ENCODE measurements at regions not wholly inside any gene's neighbourhood (a gene's known extent, or its start where the extent isn't known, plus 50 kb on each side); places are given as distances from the start of the nearest gene placed in this dataset.

- DNase-seq (ENCODE audit: low spot score) (no peak), FAIRE-seq (no peak), ATAC-seq (no peak)
- Histone ChIP-seq H3K9ac (ENCODE audit: insufficient read depth, low read depth, low read length) (no peak overlapping the region), H3K79me2 (ENCODE audit: insufficient read depth, low read length) (no peaks in the 10 kb centered on the region), H3K4me3 (replicated peaks in 1 of 3; ENCODE audit: insufficient read depth in 1 of 3, low read depth in 2 of 3, low read length in 3 of 3) (no peak overlapping the region), H3K27me3 (ENCODE audit: control insufficient read depth in 1 of 2, insufficient read depth in 2 of 2, low read length in 2 of 2) (no peaks in the 10 kb centered on the region), H2AFZ (ENCODE audit: low read length) (no peak overlapping the region), H3K4me1 (ENCODE audit: insufficient read depth, low read length) (peaks cover 53% of the 10 kb centered on the region), H3K36me3 (replicated peaks in 1 of 2; ENCODE audit: control insufficient read depth in 1 of 2, insufficient read depth in 2 of 2, low read length in 2 of 2) (no peaks in the 10 kb centered on the region), H3K27ac (ENCODE audit: extremely low read length, insufficient read depth, low read length) (no peak overlapping the region), H3K4me2 (ENCODE audit: low read depth, low read length) (no peak overlapping the region), H4K20me1 (ENCODE audit: insufficient read depth, low read length) (no peaks in the 10 kb centered on the region), H3K9me3 (ENCODE audit: low read length) (no peaks in the 10 kb centered on the region)
- CTCF ChIA-PET (ENCODE audit: low intra/inter-chr PET ratio, low total read pairs) = no interaction called here
- TF ChIP-seq SALL1 (CRISPR knock-in tag; IDR thresholded peaks at IDR 0.05) = no peak
- TF ChIP-seq THRA (CRISPR knock-in tag; IDR thresholded peaks at IDR 0.05; ENCODE audit: borderline replicate concordance) = no peak
- TF ChIP-seq ZBTB7A (CRISPR knock-in tag; IDR thresholded peaks at IDR 0.05) = no peak
- TF ChIP-seq CREB1 (IDR thresholded peaks at IDR 0.05) = no peak
- no peak for TF ChIP-seq CREB1 (CRISPR knock-in tag; IDR thresholded peaks at IDR 0.05)
- TF ChIP-seq REPIN1 (CRISPR knock-in tag; IDR thresholded peaks at IDR 0.05; ENCODE audit: borderline replicate concordance, low read depth) = no peak
- in situ Hi-C loops (cut with HindIII; ENCODE audit: extremely low pct_ligation_motif_present, low pct_unique_long_range_greater_than_20kb) (no loop called here), intact Hi-C loops (cut with micrococcal nuclease; ENCODE audit: unreplicated experiment) (no loop called here)
- POLR2A ChIA-PET = no interaction called here
- no TSS peak for BruUV-seq (replicated peaks)
- 75% methylated on average over 1 of the region's 1 CpG for WGBS (ENCODE audit: low lambda C conversion rate)
Measured at GRCh38 chr6:40901322-40902055, 137.5 kb downstream of the UNC5CL start.

GRCh38 chr6:40900791-40901190 is 138.2 kb downstream of the UNC5CL start:
- no peak overlapping the region for H3K9ac ChIP-seq (ENCODE audit: insufficient read depth, low read depth, low read length)
- intact Hi-C loops (cut with micrococcal nuclease; ENCODE audit: unreplicated experiment) = no loop called here
- TF ChIP-seq TCF12 (IDR thresholded peaks at IDR 0.05) = no peak
- no peak for TF ChIP-seq TCF12 (CRISPR knock-in tag; IDR thresholded peaks at IDR 0.05)
- 0 out of 2 replicates have a peak, but pooled peaks have one; percentile 20 for TF ChIP-seq ZNF646 (CRISPR knock-in tag; IDR thresholded peaks at IDR 0.05)
- ATAC-seq = no peak
- H3K27ac ChIP-seq (ENCODE audit: extremely low read length, insufficient read depth, low read length) = no peak overlapping the region
- H4K20me1 ChIP-seq (ENCODE audit: insufficient read depth, low read length) = no peaks in the 10 kb centered on the region
- H3K79me2 ChIP-seq (ENCODE audit: insufficient read depth, low read length) = no peaks in the 10 kb centered on the region
- no peak overlapping the region for H3K4me3 ChIP-seq (replicated peaks in 1 of 3; ENCODE audit: insufficient read depth in 1 of 3, low read depth in 2 of 3, low read length in 3 of 3)
- in situ Hi-C loops (cut with HindIII; ENCODE audit: extremely low pct_ligation_motif_present, low pct_unique_long_range_greater_than_20kb) = no loop called here
- no peak for DNase-seq (ENCODE audit: low spot score)
- H3K27me3 ChIP-seq (ENCODE audit: control insufficient read depth in 1 of 2, insufficient read depth in 2 of 2, low read length in 2 of 2) = no peaks in the 10 kb centered on the region
- H3K4me2 ChIP-seq (ENCODE audit: low read depth, low read length) = no peak overlapping the region
- POLR2A ChIA-PET = no interaction called here
- 86% methylated on average over 5 of the region's 5 CpGs for WGBS (ENCODE audit: low lambda C conversion rate)
- no TSS peak for BruUV-seq (replicated peaks)
- H3K36me3 ChIP-seq (replicated peaks in 1 of 2; ENCODE audit: control insufficient read depth in 1 of 2, insufficient read depth in 2 of 2, low read length in 2 of 2) = no peaks in the 10 kb centered on the region
- peaks cover 60% of the 10 kb centered on the region for H3K4me1 ChIP-seq (ENCODE audit: insufficient read depth, low read length)
- no peak overlapping the region for H2AFZ ChIP-seq (ENCODE audit: low read length)
- CTCF ChIA-PET (ENCODE audit: low intra/inter-chr PET ratio, low total read pairs) = no interaction called here
- H3K9me3 ChIP-seq (ENCODE audit: low read length) = no peaks in the 10 kb centered on the region
- no peak for FAIRE-seq
